ENCODE measurements at regions not wholly inside any gene's neighbourhood (a gene's known extent, or its start where the extent isn't known, plus 50 kb on each side); places are given as distances from the start of the nearest gene placed in this dataset.
A peak's percentile ranks its signal among the peaks of the same experiment; 100 is the strongest.
"Not testable (repeated sequence)": the region's sequence is repeated elsewhere in the genome, so short reads cannot be mapped to it uniquely, and the experiment has no call there.

GRCh38 chr3:139108253-139108969 is 63.7 kb upstream of the PRR23C start:
- H3K27me3 Mint-ChIP-seq (ENCODE audit: insufficient read depth), result peaks cover 2% of the 10 kb centered on the region
- no peaks in the 10 kb centered on the region for H3K9me3 Mint-ChIP-seq
- H3K27ac Mint-ChIP-seq, result no peak overlapping the region
- peaks cover 9% of the 10 kb centered on the region for H3K4me1 Mint-ChIP-seq (ENCODE audit: low read depth)
- H3K36me3 Mint-ChIP-seq (ENCODE audit: low read depth), result no peaks in the 10 kb centered on the region
- H3K4me3 Mint-ChIP-seq, result no peak overlapping the region
- DNase-seq (ENCODE audit: low spot score), result no peak
- intact Hi-C loops (cut with micrococcal nuclease), result no loop called here

DNA sequence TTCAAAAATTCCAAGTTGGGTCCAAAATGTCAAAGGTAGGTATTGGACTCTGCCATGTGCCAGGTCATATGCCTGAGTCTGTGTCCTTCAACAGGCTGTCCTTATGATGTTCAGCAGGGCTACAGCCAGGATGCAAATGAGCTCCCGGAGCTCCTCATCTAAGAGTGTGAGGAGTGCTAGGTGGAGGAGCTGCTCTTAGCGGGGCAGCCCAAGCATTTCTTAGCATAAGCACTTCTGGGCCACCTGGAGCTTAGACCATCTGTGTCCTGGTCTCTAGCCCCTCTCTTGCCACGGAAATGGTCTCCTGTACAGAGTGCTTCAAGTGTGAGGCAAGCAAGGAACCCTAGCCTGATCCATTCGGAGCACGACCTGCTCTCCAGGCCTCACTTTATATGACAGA is 64.6 kb upstream of the PRR23C start:
- no peak for DNase-seq (ENCODE audit: low spot score)
- intact Hi-C loops (cut with micrococcal nuclease), result loop anchor here (1.0 kb wide), 1 partner anchor 220 kb away; no protein-coding TSS in a partner anchor
- H3K36me3 Mint-ChIP-seq (ENCODE audit: low read depth), result no peaks in the 10 kb centered on the region
- no peak overlapping the region for H3K27ac Mint-ChIP-seq
- no peak overlapping the region for H3K4me3 Mint-ChIP-seq
- peaks cover 2% of the 10 kb centered on the region for H3K27me3 Mint-ChIP-seq (ENCODE audit: insufficient read depth)
- peaks cover 9% of the 10 kb centered on the region for H3K4me1 Mint-ChIP-seq (ENCODE audit: low read depth)
- no peaks in the 10 kb centered on the region for H3K9me3 Mint-ChIP-seq

DNA sequence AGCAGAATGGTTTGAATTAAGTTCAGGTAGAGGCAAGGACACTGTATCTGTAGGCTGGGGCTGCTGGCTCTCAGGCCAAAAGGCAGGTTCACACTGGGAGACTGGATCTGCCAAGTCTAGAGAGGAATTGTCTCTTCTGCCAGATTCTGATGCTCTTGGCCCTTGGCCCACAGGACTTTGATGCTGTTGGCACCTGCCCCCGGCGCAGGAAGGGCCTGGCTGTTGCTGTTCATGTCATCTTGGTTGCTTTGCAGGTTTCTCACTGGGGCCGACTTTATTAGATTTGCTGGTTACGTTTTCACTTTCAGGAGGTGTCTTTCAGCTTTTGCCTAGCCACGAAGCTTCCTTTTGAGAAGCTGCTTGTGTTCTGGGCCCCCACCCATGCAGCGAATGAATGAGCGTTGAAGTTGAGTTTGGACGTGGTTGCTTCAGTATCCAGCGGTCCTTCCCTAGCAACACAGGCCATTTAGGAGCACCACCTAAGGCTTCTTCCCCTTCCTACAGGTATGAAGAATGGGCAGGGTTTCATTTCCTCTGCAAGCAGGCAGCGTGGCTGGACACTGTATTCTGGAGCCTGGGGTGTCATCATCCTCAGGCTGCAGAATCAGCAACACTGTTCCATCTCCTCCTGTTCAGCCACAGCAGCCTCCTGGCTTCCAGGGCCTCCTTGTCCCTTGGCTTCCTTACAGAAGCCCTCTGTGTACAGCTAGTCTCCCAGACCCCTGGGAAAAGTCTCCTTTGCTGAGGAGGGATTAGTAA is 65.6 kb upstream of the PRR23C start:
- H3K27ac Mint-ChIP-seq, result no peak overlapping the region
- no peak for DNase-seq (ENCODE audit: low spot score)
- no peaks in the 10 kb centered on the region for H3K36me3 Mint-ChIP-seq (ENCODE audit: low read depth)
- H3K9me3 Mint-ChIP-seq, result no peaks in the 10 kb centered on the region
- H3K4me3 Mint-ChIP-seq, result no peak overlapping the region
- intact Hi-C loops (cut with micrococcal nuclease), result no loop called here
- peaks cover 9% of the 10 kb centered on the region for H3K4me1 Mint-ChIP-seq (ENCODE audit: low read depth)
- peaks cover 2% of the 10 kb centered on the region for H3K27me3 Mint-ChIP-seq (ENCODE audit: insufficient read depth)

DNA sequence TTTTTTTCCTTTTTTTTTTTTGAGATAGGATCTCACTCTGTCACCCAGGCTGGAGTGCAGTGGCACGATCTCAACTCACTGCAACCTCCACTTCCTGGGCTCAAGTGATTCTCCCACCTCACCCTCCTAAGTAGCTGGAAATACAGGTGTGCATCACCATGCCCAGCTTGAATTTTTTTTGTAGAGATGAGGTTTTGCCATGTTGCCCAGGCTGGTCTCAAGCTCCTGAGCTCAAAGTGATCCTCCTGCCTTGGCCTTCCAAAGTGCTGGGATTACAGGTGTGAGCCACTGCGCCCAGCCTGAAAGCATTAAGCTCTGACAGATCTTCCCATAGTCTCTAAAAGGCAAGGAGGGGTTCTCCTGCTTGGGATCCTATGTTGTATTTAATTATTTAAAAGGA is 66.2 kb upstream of the PRR23C start:
- H3K36me3 Mint-ChIP-seq (ENCODE audit: low read depth); H3K4me3 Mint-ChIP-seq; H3K4me1 Mint-ChIP-seq (ENCODE audit: low read depth); H3K27ac Mint-ChIP-seq; intact Hi-C loops (cut with micrococcal nuclease); H3K9me3 Mint-ChIP-seq; H3K27me3 Mint-ChIP-seq (ENCODE audit: insufficient read depth); DNase-seq (ENCODE audit: low spot score): not testable (repeated sequence)

DNA sequence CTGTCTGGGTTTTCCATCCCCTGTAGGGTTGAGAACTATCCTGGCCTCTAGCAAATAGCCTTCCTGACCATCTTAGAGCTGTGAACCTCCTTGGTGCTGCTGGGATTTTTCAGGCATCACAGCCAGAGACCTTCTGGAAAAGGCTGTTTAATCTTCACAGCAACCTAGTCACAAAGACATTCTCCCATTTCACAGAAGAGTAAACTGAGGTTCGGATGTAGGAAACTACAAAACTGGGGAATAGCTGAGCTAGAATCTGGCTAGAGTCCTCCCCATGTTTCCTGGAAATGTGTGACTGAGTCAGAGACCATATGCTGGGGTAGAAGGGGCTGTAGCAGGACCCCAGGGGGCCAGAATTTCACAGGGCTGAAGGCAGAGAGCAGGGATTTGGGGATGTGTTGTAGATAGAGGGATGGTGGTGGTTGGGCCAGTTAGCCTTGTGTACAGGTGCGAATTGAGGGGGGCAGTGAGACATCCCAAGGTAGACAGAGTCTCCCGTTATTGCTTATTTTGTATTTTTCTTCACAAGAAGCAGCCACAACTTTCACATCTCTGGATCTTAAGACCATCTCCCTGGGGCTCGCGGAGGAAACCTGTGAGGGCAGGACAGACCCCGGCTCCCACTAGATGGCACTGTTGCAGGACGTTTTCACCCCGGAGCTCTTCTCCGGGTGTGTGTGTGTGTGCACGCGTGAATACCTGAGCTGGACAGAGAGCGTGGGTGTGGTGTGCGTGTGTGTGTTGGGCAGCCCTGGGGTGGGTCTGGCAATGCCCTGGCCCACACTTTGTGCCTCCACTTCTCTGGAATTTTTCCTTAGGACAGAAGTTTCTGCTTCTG is 66.9 kb upstream of the PRR23C start:
- H3K4me3 Mint-ChIP-seq, result no peak overlapping the region
- intact Hi-C loops (cut with micrococcal nuclease), result no loop called here
- peaks cover 2% of the 10 kb centered on the region for H3K27me3 Mint-ChIP-seq (ENCODE audit: insufficient read depth)

DNA sequence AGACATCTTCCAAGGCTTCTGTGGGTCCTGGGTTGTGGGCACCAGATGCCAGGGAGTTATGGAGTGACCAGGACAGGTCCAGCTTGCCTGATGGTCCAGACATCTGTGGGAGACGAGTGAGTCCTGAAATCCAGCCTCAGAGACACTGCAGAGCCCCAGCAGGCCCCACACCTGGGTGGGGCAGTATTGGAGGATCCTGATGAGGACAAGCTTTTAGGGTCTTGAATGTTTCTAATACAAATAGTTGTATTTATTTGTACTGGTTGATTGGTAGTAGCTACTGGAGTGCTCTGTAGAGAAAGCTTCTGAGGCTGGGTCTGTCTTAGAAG is 67.5 kb upstream of the PRR23C start:
- no peak for DNase-seq (ENCODE audit: low spot score)
- H3K4me1 Mint-ChIP-seq (ENCODE audit: low read depth), result peaks cover 9% of the 10 kb centered on the region
- H3K4me3 Mint-ChIP-seq, result no peak overlapping the region
- no peak overlapping the region for H3K27ac Mint-ChIP-seq
- intact Hi-C loops (cut with micrococcal nuclease), result no loop called here
- H3K9me3 Mint-ChIP-seq, result no peaks in the 10 kb centered on the region
- no peaks in the 10 kb centered on the region for H3K36me3 Mint-ChIP-seq (ENCODE audit: low read depth)
- peaks cover 2% of the 10 kb centered on the region for H3K27me3 Mint-ChIP-seq (ENCODE audit: insufficient read depth)

More for the DNA sequence above, 66.9 kb upstream of the PRR23C start:
- no peak overlapping the region for H3K27ac Mint-ChIP-seq
- H3K36me3 Mint-ChIP-seq (ENCODE audit: low read depth), result no peaks in the 10 kb centered on the region
- peak; percentile 41 for DNase-seq (ENCODE audit: low spot score)
- H3K4me1 Mint-ChIP-seq (ENCODE audit: low read depth), result peaks cover 9% of the 10 kb centered on the region
- H3K9me3 Mint-ChIP-seq, result no peaks in the 10 kb centered on the region

DNA sequence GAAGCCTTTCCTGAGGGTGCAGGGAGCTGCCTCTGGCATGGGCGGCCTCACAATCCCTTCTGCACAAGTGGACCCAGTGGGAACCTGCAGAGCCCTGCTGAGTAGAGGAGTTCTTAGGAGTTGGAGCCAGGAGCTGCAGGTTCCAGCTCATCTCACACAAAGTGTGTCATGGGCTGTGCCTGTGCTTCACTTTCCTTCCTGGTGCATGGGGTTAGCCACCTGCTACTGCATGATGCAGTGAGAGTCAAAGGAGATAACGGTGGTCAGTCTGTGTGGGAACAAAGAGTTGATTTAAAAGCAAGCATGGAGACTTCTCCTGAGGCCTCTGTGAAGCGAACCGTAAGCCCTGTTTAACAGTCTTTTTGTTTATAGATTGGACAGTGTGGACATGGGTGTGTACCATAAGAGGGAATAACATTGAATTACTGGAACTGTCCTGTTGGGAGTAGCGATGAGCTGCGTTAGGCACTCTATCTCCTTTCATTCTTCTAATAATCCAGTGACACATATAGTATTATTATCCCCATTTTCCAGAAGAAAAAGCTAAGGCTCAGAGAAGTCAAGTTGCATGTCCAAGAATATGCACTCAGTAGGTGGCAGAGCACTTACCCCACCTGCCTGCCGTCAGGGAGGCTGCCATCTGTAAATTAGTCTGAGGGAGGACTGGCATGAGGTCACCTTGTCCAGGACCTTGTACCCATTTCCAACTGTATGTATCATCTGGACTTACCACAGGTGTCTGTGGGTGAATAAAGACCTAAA is 68.7 kb upstream of the PRR23C start:
- no peak overlapping the region for H3K4me3 Mint-ChIP-seq
- no peaks in the 10 kb centered on the region for H3K36me3 Mint-ChIP-seq (ENCODE audit: low read depth)
- intact Hi-C loops (cut with micrococcal nuclease), result no loop called here
- H3K27me3 Mint-ChIP-seq (ENCODE audit: insufficient read depth), result peaks cover 2% of the 10 kb centered on the region
- no peak for DNase-seq (ENCODE audit: low spot score)
- H3K27ac Mint-ChIP-seq, result no peak overlapping the region
- no peaks in the 10 kb centered on the region for H3K9me3 Mint-ChIP-seq
- peaks cover 9% of the 10 kb centered on the region for H3K4me1 Mint-ChIP-seq (ENCODE audit: low read depth)

- DNase-seq (ENCODE audit: low spot score), result no peak
- no peaks in the 10 kb centered on the region for H3K9me3 Mint-ChIP-seq
- H3K4me3 Mint-ChIP-seq, result no peak overlapping the region
- H3K27ac Mint-ChIP-seq, result peak overlapping the region; percentile 8
- intact Hi-C loops (cut with micrococcal nuclease), result no loop called here
- H3K36me3 Mint-ChIP-seq (ENCODE audit: low read depth), result no peaks in the 10 kb centered on the region
- peaks cover 9% of the 10 kb centered on the region for H3K4me1 Mint-ChIP-seq (ENCODE audit: low read depth)
- H3K27me3 Mint-ChIP-seq (ENCODE audit: insufficient read depth), result peaks cover 2% of the 10 kb centered on the region
Observed at GRCh38 chr3:139113993-139114375, 69.3 kb upstream of the PRR23C start.

- DNase-seq (ENCODE audit: low spot score); H3K9me3 Mint-ChIP-seq; H3K27ac Mint-ChIP-seq; H3K27me3 Mint-ChIP-seq (ENCODE audit: insufficient read depth); H3K4me3 Mint-ChIP-seq; intact Hi-C loops (cut with micrococcal nuclease); H3K4me1 Mint-ChIP-seq (ENCODE audit: low read depth); H3K36me3 Mint-ChIP-seq (ENCODE audit: low read depth): not testable (repeated sequence)
Observed at GRCh38 chr3:139116631-139117030, 71.9 kb upstream of the PRR23C start.

- no peaks in the 10 kb centered on the region for H3K36me3 Mint-ChIP-seq (ENCODE audit: low read depth)
- peaks cover 8% of the 10 kb centered on the region for H3K4me1 Mint-ChIP-seq (ENCODE audit: low read depth)
- intact Hi-C loops (cut with micrococcal nuclease), result no loop called here
- H3K4me3 Mint-ChIP-seq, result no peak overlapping the region
- peaks cover 2% of the 10 kb centered on the region for H3K27me3 Mint-ChIP-seq (ENCODE audit: insufficient read depth)
- no peaks in the 10 kb centered on the region for H3K9me3 Mint-ChIP-seq
- no peak for DNase-seq (ENCODE audit: low spot score)
- H3K27ac Mint-ChIP-seq, result peak overlapping the region; percentile 59
Observed at GRCh38 chr3:139117136-139117675, 72.5 kb upstream of the PRR23C start.

GRCh38 chr3:139117883-139118760 is 73.4 kb upstream of the PRR23C start:
- intact Hi-C loops (cut with micrococcal nuclease), result no loop called here
- no peaks in the 10 kb centered on the region for H3K27me3 Mint-ChIP-seq (ENCODE audit: insufficient read depth)
- H3K36me3 Mint-ChIP-seq (ENCODE audit: low read depth), result no peaks in the 10 kb centered on the region
- H3K4me3 Mint-ChIP-seq, result no peak overlapping the region
- H3K27ac Mint-ChIP-seq, result no peak overlapping the region
- DNase-seq (ENCODE audit: low spot score), result no peak
- H3K9me3 Mint-ChIP-seq, result no peaks in the 10 kb centered on the region
- H3K4me1 Mint-ChIP-seq (ENCODE audit: low read depth), result peaks cover 8% of the 10 kb centered on the region

DNA sequence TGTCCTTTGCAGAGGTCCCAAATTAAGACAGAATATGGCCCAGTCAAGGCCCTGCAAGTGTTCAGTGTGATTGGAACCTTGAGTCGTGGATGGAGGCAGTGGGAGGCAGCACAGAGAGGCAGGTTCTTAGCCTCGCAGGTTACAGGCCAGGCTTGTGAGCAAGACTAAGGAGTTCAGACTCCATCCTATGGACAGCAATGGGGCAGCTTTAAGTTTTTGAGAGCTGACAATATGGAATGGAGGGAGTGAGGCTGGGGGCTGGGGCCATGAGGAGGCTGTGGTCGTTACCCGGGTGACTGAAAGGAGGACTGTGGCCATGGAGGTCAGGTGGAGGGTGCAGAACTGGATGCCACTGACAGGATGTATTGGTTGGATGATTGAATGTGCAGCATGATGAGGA is 74.1 kb upstream of the PRR23C start:
- H3K36me3 Mint-ChIP-seq (ENCODE audit: low read depth), result no peaks in the 10 kb centered on the region
- no peaks in the 10 kb centered on the region for H3K9me3 Mint-ChIP-seq
- no peak overlapping the region for H3K27ac Mint-ChIP-seq
- H3K4me3 Mint-ChIP-seq, result no peak overlapping the region
- no peak for DNase-seq (ENCODE audit: low spot score)
- intact Hi-C loops (cut with micrococcal nuclease), result no loop called here
- peaks cover 8% of the 10 kb centered on the region for H3K4me1 Mint-ChIP-seq (ENCODE audit: low read depth)
- no peaks in the 10 kb centered on the region for H3K27me3 Mint-ChIP-seq (ENCODE audit: insufficient read depth)
